Type B pancreatic cell (in vitro differentiated cells): ENCODE measurements at regions not wholly inside any gene's neighbourhood (a gene's known extent, or its start where the extent isn't known, plus 50 kb on each side); places are given as distances from the start of the nearest gene placed in this dataset.

Experiments used
- DNase-seq: peaks from one replicate; pipeline ENCODE4 v3.0.0; 2021; ENCODE audit warnings: mixed read lengths; ENCODE audit not compliant: unreplicated experiment; ENCODE audit errors: extremely low spot score
- H3K27ac Mint-ChIP-seq: 2 replicates; pipeline ENCODE4 v1.8.0; 2021; ENCODE audit warnings: mild to moderate bottlenecking, mixed read lengths
- H3K27me3 Mint-ChIP-seq: 2 replicates; pipeline ENCODE4 v1.8.0; 2021; ENCODE audit warnings: mixed read lengths
- H3K36me3 Mint-ChIP-seq: 2 replicates; pipeline ENCODE4 v1.8.0; 2021; ENCODE audit warnings: mixed read lengths
- H3K4me1 Mint-ChIP-seq: one replicate; pipeline ENCODE4 v1.8.0; 2021; ENCODE audit warnings: mixed read lengths; ENCODE audit not compliant: unreplicated experiment
- H3K4me3 Mint-ChIP-seq: 2 replicates; pipeline ENCODE4 v1.8.0; 2021; ENCODE audit warnings: mild to moderate bottlenecking, mixed read lengths
- H3K9me3 Mint-ChIP-seq: 2 replicates; pipeline ENCODE4 v1.8.0; 2021; ENCODE audit warnings: mixed read lengths
- TF ChIP-seq, protein P1 (sequence below): fragments of 200-600 bp; sonication (generic); conservative IDR thresholded peaks from 2 replicates; pipeline ENCODE4 v1.5.0; 2021; ENCODE audit warnings: antibody characterized with exemption, mild to moderate bottlenecking

DNA sequence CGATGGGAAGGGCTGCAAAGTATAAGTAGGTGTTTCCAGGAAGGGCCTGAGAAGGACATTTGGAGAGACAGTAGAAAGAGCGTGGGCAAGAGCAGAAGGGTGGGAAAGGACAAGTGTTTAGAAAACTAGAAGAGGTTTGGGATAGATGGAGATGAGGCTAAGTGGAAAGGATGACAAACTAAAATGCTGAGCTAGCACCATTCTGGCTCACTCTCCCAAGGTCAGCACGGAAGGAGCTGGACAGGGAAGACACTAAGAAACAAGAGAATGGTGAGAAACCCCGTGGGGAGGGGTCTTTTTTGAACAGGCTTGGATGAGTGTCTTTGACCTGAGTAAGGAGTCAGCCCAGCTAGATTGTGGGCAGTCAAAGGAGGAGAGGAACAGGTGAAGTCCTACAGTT is 286.0 kb downstream of the CDK5RAP2 start:
- Mint-ChIP-seq H3K4me1 (no peaks in the 10 kb centered on the region), H3K36me3 (no peaks in the 10 kb centered on the region), H3K27ac (no peak overlapping the region), H3K4me3 (no peak overlapping the region), H3K9me3 (no peaks in the 10 kb centered on the region), H3K27me3 (no peaks in the 10 kb centered on the region)
- TF ChIP-seq, protein P1, sequence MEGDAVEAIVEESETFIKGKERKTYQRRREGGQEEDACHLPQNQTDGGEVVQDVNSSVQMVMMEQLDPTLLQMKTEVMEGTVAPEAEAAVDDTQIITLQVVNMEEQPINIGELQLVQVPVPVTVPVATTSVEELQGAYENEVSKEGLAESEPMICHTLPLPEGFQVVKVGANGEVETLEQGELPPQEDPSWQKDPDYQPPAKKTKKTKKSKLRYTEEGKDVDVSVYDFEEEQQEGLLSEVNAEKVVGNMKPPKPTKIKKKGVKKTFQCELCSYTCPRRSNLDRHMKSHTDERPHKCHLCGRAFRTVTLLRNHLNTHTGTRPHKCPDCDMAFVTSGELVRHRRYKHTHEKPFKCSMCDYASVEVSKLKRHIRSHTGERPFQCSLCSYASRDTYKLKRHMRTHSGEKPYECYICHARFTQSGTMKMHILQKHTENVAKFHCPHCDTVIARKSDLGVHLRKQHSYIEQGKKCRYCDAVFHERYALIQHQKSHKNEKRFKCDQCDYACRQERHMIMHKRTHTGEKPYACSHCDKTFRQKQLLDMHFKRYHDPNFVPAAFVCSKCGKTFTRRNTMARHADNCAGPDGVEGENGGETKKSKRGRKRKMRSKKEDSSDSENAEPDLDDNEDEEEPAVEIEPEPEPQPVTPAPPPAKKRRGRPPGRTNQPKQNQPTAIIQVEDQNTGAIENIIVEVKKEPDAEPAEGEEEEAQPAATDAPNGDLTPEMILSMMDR = no peak
- no peak for DNase-seq

DNA sequence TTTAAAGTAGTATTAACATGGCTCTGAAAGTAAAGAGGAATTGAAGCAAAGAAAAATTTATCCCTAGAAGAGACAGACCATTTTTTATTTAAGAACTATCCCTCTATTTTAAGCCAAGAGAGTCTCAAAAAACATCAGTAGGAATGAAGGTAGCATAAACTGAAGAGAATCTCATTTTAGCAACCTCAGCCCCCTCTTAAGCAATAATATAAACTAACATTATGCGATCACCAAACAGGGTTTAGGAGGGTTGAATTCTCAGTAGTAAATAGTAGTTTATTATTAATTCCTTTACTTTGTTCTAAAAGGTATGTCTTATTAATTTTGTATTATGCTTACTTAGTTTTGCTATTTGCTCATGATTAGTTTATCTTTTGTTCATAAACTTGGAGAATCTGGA is 287.4 kb downstream of the CDK5RAP2 start:
- DNase-seq = no peak
- Mint-ChIP-seq H3K27ac (no peak overlapping the region), H3K27me3 (no peaks in the 10 kb centered on the region), H3K4me3 (no peak overlapping the region), H3K9me3 (no peaks in the 10 kb centered on the region), H3K36me3 (no peaks in the 10 kb centered on the region), H3K4me1 (no peaks in the 10 kb centered on the region)
- TF ChIP-seq, protein P1 = no peak

DNA sequence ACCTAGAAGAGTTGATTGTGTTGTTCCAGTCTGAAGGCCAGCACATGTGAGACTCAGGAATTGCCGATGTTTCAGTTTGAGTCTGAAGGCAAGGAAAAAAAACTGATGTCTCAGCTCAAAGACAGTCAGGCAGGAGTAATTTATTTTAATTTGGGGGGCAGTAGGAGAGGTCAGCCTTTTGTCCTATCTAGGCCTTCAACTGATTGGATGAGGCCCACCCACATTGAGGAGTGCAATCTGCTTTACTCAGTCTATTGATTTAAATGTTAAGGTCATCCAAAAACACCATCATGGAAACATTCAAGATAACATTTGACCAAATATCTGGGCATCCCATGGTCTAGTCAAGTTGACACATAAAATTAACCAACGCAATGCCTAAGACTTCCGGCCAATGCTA is 288.9 kb downstream of the CDK5RAP2 start:
- H3K4me1 Mint-ChIP-seq = no peaks in the 10 kb centered on the region
- no peaks in the 10 kb centered on the region for H3K9me3 Mint-ChIP-seq
- no peaks in the 10 kb centered on the region for H3K27me3 Mint-ChIP-seq
- no peak overlapping the region for H3K4me3 Mint-ChIP-seq
- no peak overlapping the region for H3K27ac Mint-ChIP-seq
- TF ChIP-seq, protein P1 = no peak
- no peak for DNase-seq
- no peaks in the 10 kb centered on the region for H3K36me3 Mint-ChIP-seq

DNA sequence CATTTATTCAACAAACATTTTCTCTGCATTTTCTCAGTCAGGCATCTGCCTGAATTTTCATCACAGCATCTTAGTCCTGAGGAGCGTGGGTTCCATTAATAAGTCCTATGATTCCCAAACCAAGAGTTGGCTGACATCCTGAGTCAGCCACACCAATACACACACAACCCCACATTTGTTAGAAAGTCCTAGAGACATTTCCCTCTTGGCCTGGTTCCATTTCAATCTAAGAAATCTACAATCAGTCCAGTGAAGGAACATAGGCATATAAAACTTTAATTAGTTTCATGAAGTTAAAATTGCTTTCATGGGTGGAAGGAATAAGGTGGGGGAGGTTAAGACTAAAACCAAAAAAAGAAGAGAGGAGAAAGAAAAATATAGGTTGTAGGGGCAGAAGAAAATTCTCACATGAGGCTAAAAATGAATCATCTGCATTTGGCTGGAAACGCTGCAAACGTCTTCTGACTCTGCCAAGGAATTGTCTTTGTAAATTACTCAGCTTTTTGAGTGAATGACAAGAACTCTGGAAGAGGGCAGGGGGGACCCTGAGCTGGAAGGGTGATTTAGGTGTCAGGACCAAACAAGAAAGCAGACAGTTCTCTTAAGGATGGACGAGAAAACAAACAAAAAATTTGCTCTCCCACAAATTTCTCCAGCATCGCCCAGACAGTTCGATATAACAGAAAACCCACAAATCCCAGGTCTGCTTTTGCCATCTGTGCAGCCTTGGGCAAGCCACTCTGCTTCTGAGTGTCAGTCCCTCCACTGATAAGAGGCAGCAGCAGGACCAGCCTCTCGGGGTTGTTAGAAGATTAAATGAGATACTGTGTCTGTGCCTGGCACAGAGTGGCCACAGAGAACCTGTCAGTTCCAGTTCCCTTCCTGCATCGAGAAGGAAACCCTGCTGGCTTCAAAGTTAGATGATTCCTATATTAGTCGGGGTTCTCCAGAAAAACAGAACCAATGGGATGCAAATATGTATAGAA is 289.7 kb downstream of the CDK5RAP2 start:
- no peak for DNase-seq
- Mint-ChIP-seq H3K27ac (no peak overlapping the region), H3K36me3 (no peaks in the 10 kb centered on the region)

DNA sequence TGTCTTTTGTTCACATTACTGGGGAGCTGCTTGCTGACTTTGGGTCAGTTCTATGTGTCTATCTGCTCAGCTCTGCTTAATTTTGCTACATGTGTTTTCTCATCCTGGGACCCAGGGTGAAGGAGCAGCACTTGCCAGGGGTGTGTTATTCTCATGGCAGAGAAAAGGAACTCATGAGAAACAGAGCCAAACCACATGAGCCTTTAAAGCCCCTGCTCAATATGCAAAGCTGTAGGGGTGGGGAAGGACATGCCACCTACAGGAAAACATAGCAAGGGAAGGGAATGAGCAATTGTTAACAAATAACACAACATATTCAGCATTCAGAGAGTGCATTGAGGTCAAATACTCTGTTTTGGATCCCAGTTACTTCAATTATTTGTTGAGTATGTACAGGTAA is 290.9 kb downstream of the CDK5RAP2 start:
- Mint-ChIP-seq H3K4me3 (no peak overlapping the region), H3K27me3 (peaks cover 4% of the 10 kb centered on the region), H3K4me1 (no peaks in the 10 kb centered on the region), H3K27ac (no peak overlapping the region), H3K9me3 (no peaks in the 10 kb centered on the region), H3K36me3 (no peaks in the 10 kb centered on the region)
- no peak for DNase-seq
- TF ChIP-seq, protein P1 = no peak

More for the DNA sequence above, 289.7 kb downstream of the CDK5RAP2 start:
- TF ChIP-seq, protein P1 = no peak
- Mint-ChIP-seq H3K4me1 (no peaks in the 10 kb centered on the region), H3K27me3 (no peaks in the 10 kb centered on the region), H3K4me3 (no peak overlapping the region), H3K9me3 (no peaks in the 10 kb centered on the region)
